ENCODE measurements at regions not wholly inside any gene's neighbourhood (a gene's known extent, or its start where the extent isn't known, plus 50 kb on each side); places are given as distances from the start of the nearest gene placed in this dataset.

- Histone ChIP-seq H3K9me3 (no peaks in the 10 kb centered on the region), H3K27ac (no peak overlapping the region), H3K4me3 (no peak overlapping the region), H3K27me3 (replicated peaks; ENCODE audit: insufficient read depth) (no peaks in the 10 kb centered on the region), H3K36me3 (no peaks in the 10 kb centered on the region), H3K4me1 (replicated peaks) (no peaks in the 10 kb centered on the region)
- TF ChIP-seq POLR2AphosphoS5 (IDR thresholded peaks at IDR 0.05): no peak
- no peak for TF ChIP-seq POLR2A (IDR thresholded peaks at IDR 0.05)
- no peak for TF ChIP-seq CTCF (IDR thresholded peaks at IDR 0.05)
- intact Hi-C loops (cut with DNase I): no loop called here
- DNase-seq (ENCODE audit: low spot score): no peak
Observed at GRCh38 chr3:182242489-182242942, 530.8 kb downstream of the SOX2 start.

DNA sequence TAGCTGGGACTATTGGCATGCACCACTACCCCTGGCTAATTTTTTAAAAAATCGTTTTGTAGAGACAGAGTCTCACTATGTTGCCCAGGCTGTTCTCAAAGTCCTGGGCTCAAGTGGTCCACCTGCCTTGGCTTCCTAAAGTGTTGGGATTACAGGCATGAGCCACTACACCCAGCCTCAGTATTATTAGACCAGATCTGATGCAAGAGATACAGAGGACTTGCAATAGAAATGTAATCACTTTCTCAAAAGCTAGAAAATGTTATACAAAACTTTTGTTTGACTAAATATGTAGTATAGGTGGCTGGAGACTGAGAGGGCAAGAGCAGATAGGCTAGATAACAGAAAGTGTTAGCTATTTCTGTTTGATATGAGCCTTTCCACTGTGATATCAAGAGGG, 531.9 kb downstream of the SOX2 start:
- Histone ChIP-seq H3K9me3 (no peaks in the 10 kb centered on the region), H3K4me3 (no peak overlapping the region), H3K27ac (no peak overlapping the region), H3K36me3 (no peaks in the 10 kb centered on the region), H3K27me3 (replicated peaks; ENCODE audit: insufficient read depth) (no peaks in the 10 kb centered on the region), H3K4me1 (replicated peaks) (no peaks in the 10 kb centered on the region)
- DNase-seq (ENCODE audit: low spot score): no peak
- WGBS: 77% methylated on average over 1 of the region's 1 CpG
- TF ChIP-seq POLR2A (IDR thresholded peaks at IDR 0.05): no peak
- TF ChIP-seq CTCF (IDR thresholded peaks at IDR 0.05): no peak
- TF ChIP-seq POLR2AphosphoS5 (IDR thresholded peaks at IDR 0.05): no peak
- intact Hi-C loops (cut with DNase I): no loop called here

DNA sequence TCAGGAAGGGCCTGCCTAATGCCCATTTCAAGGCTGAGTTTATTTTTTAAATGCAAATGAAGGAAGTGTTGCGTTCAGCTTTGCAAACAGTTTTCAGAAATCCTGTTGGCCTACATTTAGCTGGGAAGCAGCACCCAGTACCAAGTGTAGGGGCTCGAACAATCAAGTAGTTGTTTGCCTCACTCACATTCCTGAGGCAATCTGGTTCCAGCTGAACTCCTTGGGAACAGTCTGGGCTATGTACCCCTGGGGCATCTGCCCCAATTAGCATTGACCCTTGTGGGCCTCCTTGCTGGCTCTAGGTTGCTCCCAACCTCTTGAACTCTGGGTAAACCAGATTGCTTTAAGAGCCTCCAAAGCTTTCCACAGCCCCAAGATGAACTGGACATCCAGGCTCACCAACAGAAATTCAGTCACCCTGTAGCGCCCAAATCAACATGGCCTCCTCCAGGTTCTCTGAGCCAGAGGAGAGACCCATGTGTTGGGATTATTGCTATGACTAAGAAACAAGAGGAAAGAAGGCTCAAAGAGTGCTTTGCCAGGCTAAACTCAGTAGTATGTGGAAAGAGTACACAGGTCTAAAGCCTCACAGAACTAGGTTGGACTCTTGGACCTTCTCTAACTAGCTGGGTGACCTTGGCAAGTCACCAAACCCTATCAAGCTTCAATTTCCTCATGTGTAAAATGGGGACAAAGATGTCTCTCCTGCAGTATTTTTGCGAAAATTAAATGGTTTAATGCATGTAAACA, 532.7 kb downstream of the SOX2 start:
- no peak for TF ChIP-seq POLR2A (IDR thresholded peaks at IDR 0.05)
- TF ChIP-seq POLR2AphosphoS5 (IDR thresholded peaks at IDR 0.05): no peak
- no peak for TF ChIP-seq CTCF (IDR thresholded peaks at IDR 0.05)
- intact Hi-C loops (cut with DNase I): no loop called here
- Histone ChIP-seq H3K9me3 (no peaks in the 10 kb centered on the region), H3K27me3 (replicated peaks; ENCODE audit: insufficient read depth) (no peaks in the 10 kb centered on the region), H3K4me3 (no peak overlapping the region), H3K27ac (no peak overlapping the region), H3K36me3 (no peaks in the 10 kb centered on the region), H3K4me1 (replicated peaks) (no peaks in the 10 kb centered on the region)
- no peak for DNase-seq (ENCODE audit: low spot score)
- WGBS: 95% methylated on average over 4 of the region's 4 CpGs

DNA sequence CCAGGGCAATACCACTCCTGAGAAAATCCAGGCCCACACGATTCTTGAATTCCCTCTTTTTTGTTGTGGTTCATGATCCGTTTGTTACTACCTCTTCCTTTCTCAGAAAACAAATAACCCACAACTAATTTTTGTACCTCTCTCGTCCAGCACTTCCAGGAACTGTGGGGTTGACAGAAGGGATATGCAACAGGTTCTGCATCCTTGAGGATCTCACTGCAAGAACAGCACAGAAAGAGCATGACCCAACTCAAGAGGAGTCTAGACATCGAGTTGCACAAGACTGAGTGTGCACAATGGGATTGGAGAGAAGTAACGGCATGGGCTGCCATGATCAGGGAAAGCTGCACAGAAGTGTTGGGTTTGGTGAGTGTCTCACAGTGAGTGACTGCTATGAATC, 533.3 kb downstream of the SOX2 start:
- H3K9me3 ChIP-seq: no peaks in the 10 kb centered on the region
- no peak overlapping the region for H3K27ac ChIP-seq
- H3K4me1 ChIP-seq (replicated peaks): no peaks in the 10 kb centered on the region
- H3K27me3 ChIP-seq (replicated peaks; ENCODE audit: insufficient read depth): no peaks in the 10 kb centered on the region
- H3K4me3 ChIP-seq: no peak overlapping the region
- H3K36me3 ChIP-seq: no peaks in the 10 kb centered on the region
- intact Hi-C loops (cut with DNase I): no loop called here
- no peak for DNase-seq (ENCODE audit: low spot score)
- TF ChIP-seq CTCF (IDR thresholded peaks at IDR 0.05) (no peak), POLR2A (IDR thresholded peaks at IDR 0.05) (no peak), POLR2AphosphoS5 (IDR thresholded peaks at IDR 0.05) (no peak)
- 92% methylated on average over 5 of the region's 5 CpGs for WGBS

GRCh38 chr3:182246870-182247269, 535.1 kb downstream of the SOX2 start:
- Histone ChIP-seq H3K36me3 (no peaks in the 10 kb centered on the region), H3K4me1 (replicated peaks) (no peaks in the 10 kb centered on the region), H3K27ac (no peak overlapping the region), H3K4me3 (no peak overlapping the region), H3K27me3 (replicated peaks; ENCODE audit: insufficient read depth) (no peaks in the 10 kb centered on the region), H3K9me3 (no peaks in the 10 kb centered on the region)
- TF ChIP-seq POLR2AphosphoS5 (IDR thresholded peaks at IDR 0.05): no peak
- no peak for TF ChIP-seq CTCF (IDR thresholded peaks at IDR 0.05)
- TF ChIP-seq POLR2A (IDR thresholded peaks at IDR 0.05): no peak
- no peak for DNase-seq (ENCODE audit: low spot score)
- intact Hi-C loops (cut with DNase I): no loop called here
- 69% methylated on average over 5 of the region's 5 CpGs for whole genome bisulfite sequencing

All from prostate gland (tissue), 2 donors.